Ovary (tissue), 7 donors: ENCODE measurements at regions not wholly inside any gene's neighbourhood (a gene's known extent, or its start where the extent isn't known, plus 50 kb on each side); places are given as distances from the start of the nearest gene placed in this dataset.

Experiments used
- DNase-seq, 5 donors: peaks; one replicate each; pipeline ENCODE4 v3.0.0-alpha.2; 2019 to 2020
- H3K27ac ChIP-seq, 2 donors: fragments of 200-600 bp; one replicate each; pipeline versions ENCODE4 v1.5.1 to v1.8.0; 2019 to 2022
- H3K27me3 ChIP-seq: fragments of 200-600 bp; one replicate; pipeline ENCODE4 v1.8.0; 2022
- H3K36me3 ChIP-seq: fragments of 200-600 bp; sonication (generic); one replicate; pipeline ENCODE4 v1.5.1; 2019
- H3K4me1 ChIP-seq: one replicate; pipeline ENCODE4 v1.8.1; 2013; ENCODE audit warnings: mild to moderate bottlenecking, moderate library complexity; ENCODE audit not compliant: insufficient read depth
- H3K4me3 ChIP-seq: fragments of 200-600 bp; sonication (generic); one replicate; pipeline ENCODE4 v1.5.1; 2017
- H3K9me3 ChIP-seq, 2 donors: fragments of 200-600 bp in 1 of 2; sonication (generic) in 1 of 2; one replicate each; pipeline versions ENCODE4 v1.5.1 to v1.8.1; 2013 to 2019; ENCODE audit warnings: mild to moderate bottlenecking in 1 of 2, moderate library complexity in 1 of 2
- CTCF ChIP-seq, 3 donors: fragments of 450-650 bp in 2 of 3; fragments of 200-600 bp in 1 of 3; IDR thresholded peaks; one replicate each; pipeline versions ENCODE4 v1.5.1 to v1.8.0; 2016 to 2022; ENCODE audit warnings: antibody characterized with exemption in 3 of 3, mild to moderate bottlenecking in 1 of 3
- EP300 ChIP-seq: sonication (generic); formaldehyde crosslinking; IDR thresholded peaks from one replicate; pipeline ENCODE4 v1.6.1; 2017; ENCODE audit warnings: antibody characterized with exemption
- POLR2A ChIP-seq: fragments of 450-650 bp; IDR thresholded peaks from one replicate; pipeline ENCODE4 v1.6.1; 2017; ENCODE audit warnings: antibody characterized with exemption, mild to moderate bottlenecking, moderate library complexity
- whole genome bisulfite sequencing, 3 donors: extraction: QIAGEN DNeasy Blood & Tissue Kit in 1 of 3; methylation state at CpG; one replicate each; pipeline versions ENCODE4 v1.1.5 to v1.1.7; 2013 to 2017; 5-methylcytosine and 5-hydroxymethylcytosine counted together
- intact Hi-C, 4 donors: fragments of 100-400 bp; cut with DNase I; formaldehyde crosslinking; loops; one replicate each; pipeline versions ENCODE4 v1.11.0 to v1.15.1; 2022 to 2023
- donor health status: DM: no; HTN: no; CAD: no; lungs with moderate emphysema.
- donor health status: DM: no; HTN: no; CAD: no.
- donor health status: Bipolar disorder and iron deficiency.
- donor health status: DM: no; HTN: no; CAD: no.
- donor health status: DM: yes; HTN: yes; CAD: no.

GRCh38 chr18:78514910-78515670, 464.5 kb upstream of the SALL3 start:
- Histone ChIP-seq H3K9me3 (no peaks in the 10 kb centered on the region), H3K36me3 (no peaks in the 10 kb centered on the region), H3K27me3 (no peaks in the 10 kb centered on the region), H3K27ac (no peak overlapping the region), H3K4me3 (no peak overlapping the region), H3K4me1 (no peaks in the 10 kb centered on the region)
- DNase-seq, result no peak
- WGBS, 3 donors, result 85 to 90% (median 88%) methylated on average over 24 of the region's 24 CpGs
- TF ChIP-seq EP300 (no peak), CTCF (IDR thresholded peaks at IDR 0.05) (no peak), POLR2A (no peak)
- intact Hi-C loops, result no loop called here

GRCh38 chr18:78517328-78517727, 462.3 kb upstream of the SALL3 start:
- TF ChIP-seq CTCF (IDR thresholded peaks at IDR 0.05) (no peak), EP300 (no peak)
- WGBS, 3 donors, result 86 to 88% (median 88%) methylated on average over 18 to 22 of the region's 22 CpGs
- DNase-seq, result no peak

GRCh38 chr18:78517973-78518372, 461.6 kb upstream of the SALL3 start:
- no peak for TF ChIP-seq POLR2A
- TF ChIP-seq CTCF (IDR thresholded peaks at IDR 0.05), result no peak
- TF ChIP-seq EP300, result no peak
- 76 to 78% (median 77%) methylated on average over 13 of the region's 13 CpGs for WGBS, 3 donors
- H3K27ac ChIP-seq, result no peak overlapping the region
- H3K36me3 ChIP-seq, result no peaks in the 10 kb centered on the region
- H3K27me3 ChIP-seq, result no peaks in the 10 kb centered on the region
- intact Hi-C loops, result no loop called here
- no peaks in the 10 kb centered on the region for H3K9me3 ChIP-seq
- H3K4me1 ChIP-seq, result no peaks in the 10 kb centered on the region
- no peak overlapping the region for H3K4me3 ChIP-seq
- no peak for DNase-seq

More at GRCh38 chr18:78517328-78517727, 462.3 kb upstream of the SALL3 start:
- Histone ChIP-seq H3K27ac (no peak overlapping the region), H3K9me3 (no peaks in the 10 kb centered on the region), H3K4me1 (no peaks in the 10 kb centered on the region), H3K27me3 (no peaks in the 10 kb centered on the region), H3K4me3 (no peak overlapping the region), H3K36me3 (no peaks in the 10 kb centered on the region)
- intact Hi-C loops, result no loop called here

- 81 to 86% (median 85%) methylated on average over 25 of the region's 25 CpGs for WGBS, 3 donors
- Histone ChIP-seq H3K27ac (no peak overlapping the region), H3K36me3 (no peaks in the 10 kb centered on the region), H3K4me1 (no peaks in the 10 kb centered on the region), H3K27me3 (no peaks in the 10 kb centered on the region), H3K9me3 (no peaks in the 10 kb centered on the region), H3K4me3 (no peak overlapping the region)
- DNase-seq, result no peak
- TF ChIP-seq CTCF (IDR thresholded peaks at IDR 0.05) (no peak), POLR2A (no peak), EP300 (no peak)
- intact Hi-C loops, result no loop called here
These were observed 460.8 kb upstream of the SALL3 start for GRCh38 chr18:78518805-78519204.
